Ascending aorta (tissue), 2 donors: ENCODE measurements at regions not wholly inside any gene's neighbourhood (a gene's known extent, or its start where the extent isn't known, plus 50 kb on each side); places are given as distances from the start of the nearest gene placed in this dataset.

Source experiments
- DNase-seq, 2 donors: peaks; one replicate each; pipeline ENCODE4 v3.0.0-alpha.2; 2019; ENCODE audit warnings: low spot score in 2 of 2
- H3K27ac ChIP-seq, 2 donors: fragments of 200-600 bp; sonication (generic); one replicate each; pipeline ENCODE4 v1.5.1; 2016 to 2017; ENCODE audit warnings: mild to moderate bottlenecking in 1 of 2
- H3K27me3 ChIP-seq: fragments of 200-600 bp; sonication (generic); one replicate; pipeline ENCODE4 v1.5.1; 2017
- H3K36me3 ChIP-seq, 2 donors: fragments of 200-600 bp; sonication (generic); one replicate each; pipeline ENCODE4 v1.5.1; 2016
- H3K4me1 ChIP-seq, 2 donors: fragments of 200-600 bp; sonication (generic); one replicate each; pipeline ENCODE4 v1.5.1; 2016 to 2017; ENCODE audit warnings: mild to moderate bottlenecking in 1 of 2
- H3K4me3 ChIP-seq, 2 donors: fragments of 200-600 bp; sonication (generic); one replicate each; pipeline ENCODE4 v1.5.1; 2016 to 2017; ENCODE audit warnings: mild to moderate bottlenecking in 1 of 2
- H3K9me3 ChIP-seq, 2 donors: fragments of 200-600 bp; sonication (generic); one replicate each; pipeline ENCODE4 v1.5.1; 2016
- CTCF ChIP-seq, 3 experiments: fragments of 200-600 bp in 2 of 3; fragments of 450-650 bp in 1 of 3; sonication (generic) in 2 of 3; IDR thresholded peaks; one replicate each; pipeline ENCODE4 v1.5.1; 2016 to 2019; ENCODE audit warnings: antibody characterized with exemption in 3 of 3, mild to moderate bottlenecking in 1 of 3, moderate library complexity in 1 of 3
- intact Hi-C: fragments of 100-400 bp; cut with DNase I; formaldehyde crosslinking; loops from one replicate; pipeline ENCODE4 v1.15.1; 2023

- H3K4me3 ChIP-seq = no peak overlapping the region
- intact Hi-C loops = no loop called here
- no peak for TF ChIP-seq CTCF (IDR thresholded peaks at IDR 0.05)
- H3K27ac ChIP-seq = no peak overlapping the region
- H3K27me3 ChIP-seq = no peaks in the 10 kb centered on the region
- H3K4me1 ChIP-seq = peaks cover 2 to 5% of the 10 kb centered on the region in 2 donors
- no peaks in the 10 kb centered on the region for H3K9me3 ChIP-seq
- DNase-seq = no peak
- no peaks in the 10 kb centered on the region for H3K36me3 ChIP-seq
Measured at GRCh38 chr20:40744818-40745175, 55.8 kb upstream of the MAFB start.

DNA sequence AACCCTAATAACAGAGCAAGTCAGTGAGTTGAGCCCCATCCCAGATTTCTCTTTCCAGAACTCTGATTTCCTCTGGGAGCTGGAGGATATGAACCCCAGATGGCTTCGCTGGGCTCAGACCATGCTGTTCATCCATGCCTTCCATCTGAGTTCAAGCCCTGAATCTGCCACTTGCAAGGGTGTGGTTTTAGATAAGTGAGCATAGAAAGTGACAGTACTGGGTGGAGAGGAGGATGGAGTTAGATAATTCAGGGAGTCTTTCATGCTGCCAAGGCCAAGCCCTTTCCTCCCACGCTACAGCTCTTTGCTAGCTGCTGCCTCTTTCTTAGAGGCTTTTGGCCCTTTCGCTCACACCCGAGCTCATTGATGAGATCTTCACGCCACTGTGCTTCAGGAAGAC lies 57.2 kb upstream of the MAFB start:
- Histone ChIP-seq H3K27me3 (no peaks in the 10 kb centered on the region), H3K9me3 (no peaks in the 10 kb centered on the region), H3K4me3 (no peak overlapping the region), H3K4me1 (peaks cover 7 to 18% of the 10 kb centered on the region in 2 donors), H3K27ac (no peak overlapping the region), H3K36me3 (no peaks in the 10 kb centered on the region)
- TF ChIP-seq CTCF (IDR thresholded peaks at IDR 0.05) = no peak
- intact Hi-C loops = no loop called here
- no peak for DNase-seq

- H3K9me3 ChIP-seq = no peaks in the 10 kb centered on the region
- H3K27me3 ChIP-seq = no peaks in the 10 kb centered on the region
- no peak overlapping the region for H3K4me3 ChIP-seq
- no peak for DNase-seq
- peak overlapping the region; percentile 82 to 95 for H3K27ac ChIP-seq
- H3K36me3 ChIP-seq = no peaks in the 10 kb centered on the region
- H3K4me1 ChIP-seq = peaks cover 7 to 18% of the 10 kb centered on the region in 2 donors
- intact Hi-C loops = no loop called here
- no peak for TF ChIP-seq CTCF (IDR thresholded peaks at IDR 0.05)
Measured at GRCh38 chr20:40748182-40748581, 59.1 kb upstream of the MAFB start.

GRCh38 chr20:40749985-40750506 lies 61.0 kb upstream of the MAFB start:
- peaks cover 10 to 28% of the 10 kb centered on the region in 2 donors for H3K4me1 ChIP-seq
- peak overlapping the region; percentile 82 to 95 for H3K27ac ChIP-seq
- H3K27me3 ChIP-seq = no peaks in the 10 kb centered on the region
- no peaks in the 10 kb centered on the region for H3K9me3 ChIP-seq
- TF ChIP-seq CTCF (IDR thresholded peaks at IDR 0.05) = no peak
- intact Hi-C loops = loop anchor here (1.0 to 5.0 kb wide), 2 partner anchors 13 to 117 kb away; no protein-coding TSS in a partner anchor
- H3K4me3 ChIP-seq = no peak overlapping the region
- DNase-seq = peak; percentile 28 to 80
- no peaks in the 10 kb centered on the region for H3K36me3 ChIP-seq

DNA sequence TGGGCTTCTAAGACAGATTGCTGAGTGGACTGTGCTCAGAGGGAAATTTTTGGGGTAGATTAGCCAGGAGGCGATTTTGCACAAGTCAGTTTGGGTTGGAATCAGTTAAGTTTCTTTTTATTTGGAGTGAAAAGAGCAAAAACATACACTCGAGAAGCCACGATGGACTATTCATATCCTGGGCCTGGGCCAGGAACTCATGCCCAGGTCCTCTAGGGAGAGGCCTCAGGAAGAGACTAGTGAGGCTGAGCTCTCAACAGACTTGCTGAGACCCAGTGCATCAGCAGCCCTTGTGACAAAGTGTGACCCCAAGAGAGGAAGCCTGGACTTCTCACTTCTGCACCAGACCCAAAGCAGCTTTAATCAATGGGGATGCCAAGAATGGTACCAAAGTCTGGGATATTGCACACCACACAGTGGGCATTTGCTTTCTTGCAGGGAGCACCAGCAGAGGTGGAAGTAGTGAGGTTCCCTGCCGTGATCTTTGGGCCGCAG lies 61.6 kb upstream of the MAFB start:
- DNase-seq = no peak
- H3K4me1 ChIP-seq = peaks cover 10 to 28% of the 10 kb centered on the region in 2 donors
- H3K9me3 ChIP-seq = no peaks in the 10 kb centered on the region
- no peak for TF ChIP-seq CTCF (IDR thresholded peaks at IDR 0.05)
- H3K4me3 ChIP-seq = no peak overlapping the region
- H3K27ac ChIP-seq = peak overlapping the region; percentile 82 to 95
- H3K36me3 ChIP-seq = no peaks in the 10 kb centered on the region
- intact Hi-C loops = loop anchor here (1.0 to 5.0 kb wide), 2 partner anchors 13 to 117 kb away; no protein-coding TSS in a partner anchor
- H3K27me3 ChIP-seq = no peaks in the 10 kb centered on the region
